A549 (cell line): ENCODE measurements at regions not wholly inside any gene's neighbourhood (a gene's known extent, or its start where the extent isn't known, plus 50 kb on each side); places are given as distances from the start of the nearest gene placed in this dataset.
"Not testable (repeated sequence)": the region's sequence is repeated elsewhere in the genome, so short reads cannot be mapped to it uniquely, and the experiment has no call there.

Source experiments
- ATAC-seq, 2 experiments: fragments of 200-7000 bp in 1 of 2; fragments of >200 bp in 1 of 2; cut with Nextera tagmentation in 1 of 2; cut with Tn5 transposase in 1 of 2; 3 replicates each; pipeline versions ENCODE4 v1.8.0 to v1.9.1; 2018 to 2020; ENCODE audit warnings: mild to moderate bottlenecking in 1 of 2, moderate library complexity in 1 of 2
- CTCF ChIA-PET: fragments of 300-600 bp; sonication (Branson Sonifier 250); formaldehyde crosslinking; extraction: SDS; loops from one replicate; lab custom pipeline; 2021; ENCODE audit warnings: antibody characterized with exemption, inconsistent platforms; lab: Yijun Ruan, JAX
- POLR2A ChIA-PET: fragments of 350-600 bp; formaldehyde crosslinking; extraction: SDS; loops from one replicate; lab custom pipeline; 2021; ENCODE audit warnings: antibody characterized with exemption, inconsistent platforms; lab: Yijun Ruan, JAX
- DNase-seq, 2 experiments: peaks; one replicate each; pipeline versions ENCODE4 v3.0.0 to v3.0.0-alpha.2; 2011 to 2016; ENCODE audit warnings: low read depth in 1 of 2, low spot score in 1 of 2
- FAIRE-seq: peaks from 2 replicates; lab custom pipeline; 2011; peaks lifted over from hg19 to GRCh38; lab: Jason Lieb, UNC
- H3K27ac ChIP-seq, 2 experiments: fragments of >200 bp; sonication (Bioruptor Twin); formaldehyde crosslinking; 3 replicates each; pipeline ENCODE4 v1.5.1; 2016 to 2017
- H3K4me1 ChIP-seq: fragments of >200 bp; sonication (Bioruptor Twin); formaldehyde crosslinking; 3 replicates; pipeline ENCODE4 v1.6.1; 2016
- H3K4me2 ChIP-seq: fragments of >200 bp; sonication (Bioruptor Twin); formaldehyde crosslinking; 3 replicates; pipeline ENCODE4 v1.6.1; 2016
- H3K4me3 ChIP-seq: fragments of >200 bp; sonication (Bioruptor Twin); formaldehyde crosslinking; 3 replicates; pipeline ENCODE4 v1.5.1; 2016
- H3K9me3 ChIP-seq: fragments of >200 bp; sonication (Bioruptor Twin); formaldehyde crosslinking; 3 replicates; pipeline ENCODE4 v1.6.1; 2016
- CBX2 ChIP-seq: fragments of 200-600 bp; sonication (generic); IDR thresholded peaks from 2 replicates; pipeline ENCODE4 v1.6.1; 2016; ENCODE audit warnings: low read depth, mild to moderate bottlenecking, borderline replicate concordance
- CBX8 ChIP-seq: fragments of 200-600 bp; sonication (generic); IDR thresholded peaks from 2 replicates; pipeline ENCODE4 v1.6.1; 2016
- CEBPB ChIP-seq, 2 experiments: fragments of >200 bp in 1 of 2; sonication (Bioruptor Twin) in 1 of 2; formaldehyde crosslinking in 1 of 2; IDR thresholded peaks; 2 replicates each; pipeline ENCODE4 v1.6.1; 2012 to 2016
- EHF ChIP-seq: fragments of 250-450 bp; sonication (Bioruptor Pico); IDR thresholded peaks from 2 replicates; pipeline ENCODE4 v1.5.0; 2020; ENCODE audit warnings: mild to moderate bottlenecking
- EHMT2 ChIP-seq: fragments of 200-600 bp; sonication (generic); IDR thresholded peaks from 2 replicates; pipeline ENCODE4 v1.6.1; 2016; ENCODE audit warnings: antibody characterized with exemption, low read depth, mild to moderate bottlenecking, moderate library complexity
- FOSB ChIP-seq: fragments of 250-450 bp; sonication (Bioruptor Pico); IDR thresholded peaks from 2 replicates; pipeline ENCODE4 v1.5.0; 2020; ENCODE audit warnings: mild to moderate bottlenecking, moderate library complexity
- HOXB13 ChIP-seq: fragments of 250-450 bp; sonication (Bioruptor Pico); IDR thresholded peaks from 2 replicates; pipeline ENCODE4 v1.5.0; 2020; ENCODE audit warnings: low read depth, mild to moderate bottlenecking, moderate library complexity
- HOXB5 ChIP-seq: fragments of 250-450 bp; sonication (Bioruptor Pico); IDR thresholded peaks from 2 replicates; pipeline ENCODE4 v1.5.0; 2020; ENCODE audit warnings: mild to moderate bottlenecking, moderate library complexity
- JUN ChIP-seq, 2 experiments: fragments of >200 bp; sonication (Bioruptor Twin); formaldehyde crosslinking; IDR thresholded peaks; 2 replicates in 1 of 2; 3 replicates in 1 of 2; pipeline ENCODE4 v1.6.1; 2016 to 2017
- JUNB ChIP-seq: fragments of >200 bp; sonication (Bioruptor Twin); formaldehyde crosslinking; IDR thresholded peaks from 2 replicates; pipeline ENCODE4 v1.6.1; 2016
- KDM5A ChIP-seq: fragments of 200-600 bp; sonication (generic); IDR thresholded peaks from 2 replicates; pipeline ENCODE4 v1.6.1; 2016; ENCODE audit warnings: antibody characterized with exemption, mild to moderate bottlenecking
- MAFK ChIP-seq: fragments of 450-650 bp; IDR thresholded peaks from 2 replicates; pipeline ENCODE4 v1.6.1; 2014; ENCODE audit not compliant: partially characterized antibody
- RAD21 ChIP-seq, 2 experiments: fragments of >200 bp in 1 of 2; sonication (Bioruptor Twin) in 1 of 2; formaldehyde crosslinking in 1 of 2; IDR thresholded peaks in 1 of 2; conservative IDR thresholded peaks in 1 of 2; 2 replicates in 1 of 2; 3 replicates in 1 of 2; pipeline ENCODE4 v1.6.1; 2012 to 2018; ENCODE audit warnings: inconsistent platforms in 1 of 2
- RARB ChIP-seq: fragments of 250-450 bp; sonication (Bioruptor Pico); IDR thresholded peaks from 2 replicates; pipeline ENCODE4 v1.8.0; 2021; ENCODE audit warnings: mild to moderate bottlenecking, moderate library complexity
- RCOR1 ChIP-seq: fragments of 150-350 bp; IDR thresholded peaks from 2 replicates; pipeline ENCODE4 v1.6.1; 2014; ENCODE audit warnings: antibody characterized with exemption, low read length, low read depth
- RNF2 ChIP-seq: fragments of 200-600 bp; sonication (generic); IDR thresholded peaks from 2 replicates; pipeline ENCODE4 v1.6.1; 2016; ENCODE audit warnings: low read depth, mild to moderate bottlenecking, antibody characterized with exemption, moderate library complexity, borderline replicate concordance
- SREBF2 ChIP-seq: fragments of 450-650 bp; IDR thresholded peaks from 2 replicates; pipeline ENCODE4 v1.6.1; 2014; ENCODE audit warnings: mild to moderate bottlenecking, moderate library complexity
- TFCP2L1 ChIP-seq: fragments of 250-450 bp; sonication (Bioruptor Pico); IDR thresholded peaks from 2 replicates; pipeline ENCODE4 v1.5.0; 2021; ENCODE audit warnings: mild to moderate bottlenecking
- TP53 ChIP-seq: fragments of 250-450 bp; sonication (Bioruptor Pico); IDR thresholded peaks from 2 replicates; pipeline ENCODE4 v1.5.0; 2021; ENCODE audit warnings: mild to moderate bottlenecking, moderate library complexity
- ZC3H11A ChIP-seq: fragments of 450-650 bp; IDR thresholded peaks from 2 replicates; pipeline ENCODE4 v1.6.1; 2014; ENCODE audit warnings: antibody characterized with exemption, mild to moderate bottlenecking
- ZSCAN20 ChIP-seq: fragments of 250-450 bp; sonication (Bioruptor Pico); IDR thresholded peaks from 2 replicates; pipeline ENCODE4 v1.8.0; 2022; ENCODE audit warnings: mild to moderate bottlenecking, moderate library complexity
- WGBS: methylation state at CpG from one replicate; pipeline ENCODE4 v1.1.6; 2017; ENCODE audit errors: missing lambda C conversion rate; 5-methylcytosine and 5-hydroxymethylcytosine counted together
- TF ChIP-seq, protein P1 (sequence below): fragments of 200-600 bp; sonication (generic); IDR thresholded peaks from 2 replicates; pipeline ENCODE4 v1.6.1; 2016; ENCODE audit warnings: antibody characterized with exemption, mild to moderate bottlenecking, moderate library complexity
- TF ChIP-seq, protein P2 (sequence below): fragments of 450-650 bp; IDR thresholded peaks from 2 replicates; pipeline ENCODE4 v1.6.1; 2014; ENCODE audit warnings: antibody characterized with exemption

DNA sequence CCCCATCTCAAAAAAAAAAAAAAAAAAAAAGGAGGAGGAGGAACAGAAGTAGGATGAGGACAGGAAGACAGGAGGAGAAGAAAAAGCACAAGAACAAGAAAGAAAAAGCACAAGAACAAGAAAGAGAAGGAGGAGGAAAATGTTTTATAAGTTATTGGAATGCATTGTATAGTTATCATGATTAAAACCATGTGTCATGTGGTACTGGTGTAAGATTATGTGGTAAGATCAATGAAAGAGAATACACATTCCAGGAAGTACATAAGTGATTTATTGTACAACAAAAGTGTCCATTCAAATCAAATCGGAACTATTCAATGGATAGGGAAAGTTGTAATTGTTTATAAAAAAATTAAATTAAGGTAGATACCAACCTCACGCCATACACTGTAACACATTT lies 167.7 kb downstream of the MZT1 start (continued):
- TF ChIP-seq RNF2 (no peak), HOXB5 (CRISPR knock-in tag) (no peak), EHF (CRISPR knock-in tag) (no peak)
- TF ChIP-seq, all 56 proteins: peak for 0

- POLR2A ChIA-PET = no interaction called here
- no peak for FAIRE-seq
These were observed 170.5 kb downstream of the MZT1 start for GRCh38 chr13:72556945-72557344.

DNA sequence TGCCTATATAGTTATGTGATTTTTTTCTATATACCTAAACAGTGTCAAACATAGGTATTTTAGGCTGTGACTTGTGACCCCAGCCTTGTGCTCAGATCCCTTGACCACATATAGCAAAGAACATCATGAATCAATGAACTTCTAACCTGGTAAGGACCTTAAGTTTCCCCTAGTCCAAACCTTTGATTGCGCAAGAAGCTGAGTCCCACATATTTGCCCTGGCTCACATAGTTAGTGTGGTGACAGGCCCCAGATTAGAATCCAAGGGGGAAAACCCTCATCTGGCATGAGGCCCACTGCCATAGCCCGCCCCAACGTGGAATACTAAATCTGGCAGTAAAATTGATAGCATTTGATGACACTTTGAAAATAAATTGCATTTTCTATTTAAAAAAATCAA lies 171.8 kb downstream of the MZT1 start:
- TF ChIP-seq CEBPB (IDR thresholded peaks at IDR 0.05) = peak; percentile 36 to 64; a peak in 3 of 4 replicates
- TF ChIP-seq ZSCAN20 (CRISPR knock-in tag) = no peak
- TF ChIP-seq RARB (CRISPR knock-in tag) = no peak
- no peak for TF ChIP-seq TP53 (CRISPR knock-in tag)
- TF ChIP-seq, all 56 proteins: peak for 1
- CTCF ChIA-PET = interaction anchor here (0.6 kb wide), 1 partner anchor 396 kb away, joined by 3 read pairs; no protein-coding TSS in a partner anchor
- POLR2A ChIA-PET = no interaction called here

More at GRCh38 chr13:72556945-72557344, 170.5 kb downstream of the MZT1 start:
- 5% methylated on average over 1 of the region's 1 CpG for WGBS
- no peak overlapping the region for H3K4me3 ChIP-seq
- no peak overlapping the region for H3K27ac ChIP-seq
- DNase-seq (no peak), ATAC-seq (no peak)
- no peaks in the 10 kb centered on the region for H3K9me3 ChIP-seq
- TF ChIP-seq TP53 (CRISPR knock-in tag) (no peak), CBX2 (no peak)
- H3K4me2 ChIP-seq = no peak overlapping the region
- H3K4me1 ChIP-seq = no peaks in the 10 kb centered on the region
- CTCF ChIA-PET = no interaction called here

GRCh38 chr13:72552731-72553130 lies 174.7 kb downstream of the MZT1 start:
- WGBS = 31% methylated on average over 3 of the region's 3 CpGs
- DNase-seq (no peak), FAIRE-seq (no peak), ATAC-seq (no peak)
- Histone ChIP-seq H3K9me3 (no peaks in the 10 kb centered on the region), H3K4me3 (no peak overlapping the region), H3K27ac (no peak overlapping the region), H3K4me1 (no peaks in the 10 kb centered on the region), H3K4me2 (no peak overlapping the region)
- TF ChIP-seq RARB (CRISPR knock-in tag) (no peak), FOSB (no peak), RNF2 (no peak), HOXB5 (CRISPR knock-in tag) (no peak), HOXB13 (CRISPR knock-in tag) (no peak), ZSCAN20 (CRISPR knock-in tag) (no peak), EHMT2 (no peak), ZC3H11A (no peak), TFCP2L1 (CRISPR knock-in tag) (no peak), MAFK (no peak), KDM5A (no peak), RAD21 (conservative IDR thresholded peaks at IDR 0.05 in 1 of 2, IDR thresholded peaks at IDR 0.05 in 1 of 2) (no peak), SREBF2 (no peak), RCOR1 (no peak), CBX8 (no peak), JUNB (no peak), CBX2 (no peak), JUN (IDR thresholded peaks at IDR 0.05) (no peak)
- TF ChIP-seq, protein P1, sequence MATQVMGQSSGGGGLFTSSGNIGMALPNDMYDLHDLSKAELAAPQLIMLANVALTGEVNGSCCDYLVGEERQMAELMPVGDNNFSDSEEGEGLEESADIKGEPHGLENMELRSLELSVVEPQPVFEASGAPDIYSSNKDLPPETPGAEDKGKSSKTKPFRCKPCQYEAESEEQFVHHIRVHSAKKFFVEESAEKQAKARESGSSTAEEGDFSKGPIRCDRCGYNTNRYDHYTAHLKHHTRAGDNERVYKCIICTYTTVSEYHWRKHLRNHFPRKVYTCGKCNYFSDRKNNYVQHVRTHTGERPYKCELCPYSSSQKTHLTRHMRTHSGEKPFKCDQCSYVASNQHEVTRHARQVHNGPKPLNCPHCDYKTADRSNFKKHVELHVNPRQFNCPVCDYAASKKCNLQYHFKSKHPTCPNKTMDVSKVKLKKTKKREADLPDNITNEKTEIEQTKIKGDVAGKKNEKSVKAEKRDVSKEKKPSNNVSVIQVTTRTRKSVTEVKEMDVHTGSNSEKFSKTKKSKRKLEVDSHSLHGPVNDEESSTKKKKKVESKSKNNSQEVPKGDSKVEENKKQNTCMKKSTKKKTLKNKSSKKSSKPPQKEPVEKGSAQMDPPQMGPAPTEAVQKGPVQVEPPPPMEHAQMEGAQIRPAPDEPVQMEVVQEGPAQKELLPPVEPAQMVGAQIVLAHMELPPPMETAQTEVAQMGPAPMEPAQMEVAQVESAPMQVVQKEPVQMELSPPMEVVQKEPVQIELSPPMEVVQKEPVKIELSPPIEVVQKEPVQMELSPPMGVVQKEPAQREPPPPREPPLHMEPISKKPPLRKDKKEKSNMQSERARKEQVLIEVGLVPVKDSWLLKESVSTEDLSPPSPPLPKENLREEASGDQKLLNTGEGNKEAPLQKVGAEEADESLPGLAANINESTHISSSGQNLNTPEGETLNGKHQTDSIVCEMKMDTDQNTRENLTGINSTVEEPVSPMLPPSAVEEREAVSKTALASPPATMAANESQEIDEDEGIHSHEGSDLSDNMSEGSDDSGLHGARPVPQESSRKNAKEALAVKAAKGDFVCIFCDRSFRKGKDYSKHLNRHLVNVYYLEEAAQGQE = no peak
- TF ChIP-seq, protein P2, sequence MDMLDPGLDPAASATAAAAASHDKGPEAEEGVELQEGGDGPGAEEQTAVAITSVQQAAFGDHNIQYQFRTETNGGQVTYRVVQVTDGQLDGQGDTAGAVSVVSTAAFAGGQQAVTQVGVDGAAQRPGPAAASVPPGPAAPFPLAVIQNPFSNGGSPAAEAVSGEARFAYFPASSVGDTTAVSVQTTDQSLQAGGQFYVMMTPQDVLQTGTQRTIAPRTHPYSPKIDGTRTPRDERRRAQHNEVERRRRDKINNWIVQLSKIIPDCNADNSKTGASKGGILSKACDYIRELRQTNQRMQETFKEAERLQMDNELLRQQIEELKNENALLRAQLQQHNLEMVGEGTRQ = no peak
- ChIA-PET POLR2A (no interaction called here), CTCF (no interaction called here)

More for the DNA sequence above, 171.8 kb downstream of the MZT1 start:
- Histone ChIP-seq H3K4me2 (no peak overlapping the region), H3K4me1 (no peaks in the 10 kb centered on the region), H3K27ac (no peak overlapping the region), H3K9me3 (no peaks in the 10 kb centered on the region), H3K4me3 (no peak overlapping the region)
- no peak for DNase-seq
- ATAC-seq = no peak
- WGBS = 37% methylated on average over 3 of the region's 3 CpGs
- no peak for FAIRE-seq

DNA sequence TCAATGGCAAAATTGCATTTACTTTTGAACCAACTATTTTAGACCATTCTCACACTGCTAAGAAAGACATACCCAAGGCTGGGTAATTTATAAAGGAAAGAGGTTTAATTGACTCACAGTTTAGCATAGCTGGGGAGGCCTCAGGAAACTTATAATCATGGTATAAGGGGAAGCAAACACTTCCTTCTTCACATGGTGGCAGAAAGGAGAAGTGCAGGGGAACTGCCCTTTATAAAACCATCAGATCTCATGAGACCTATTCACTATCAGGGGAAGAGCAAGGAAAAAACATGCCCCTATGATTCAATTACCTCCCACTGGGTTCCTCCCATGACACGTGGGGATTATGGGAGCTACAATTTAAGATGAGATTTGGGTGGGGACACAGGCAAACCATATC lies 181.5 kb downstream of the MZT1 start:
- H3K4me3 ChIP-seq, FAIRE-seq, CTCF ChIA-PET, POLR2A ChIA-PET, DNase-seq, H3K9me3 ChIP-seq, H3K4me1 ChIP-seq, ATAC-seq, H3K27ac ChIP-seq, H3K4me2 ChIP-seq: not testable (repeated sequence)
- 7% methylated on average over 1 of the region's 1 CpG for WGBS
